SK-N-MC (cell line): ENCODE measurements at regions not wholly inside any gene's neighbourhood (a gene's known extent, or its start where the extent isn't known, plus 50 kb on each side); places are given as distances from the start of the nearest gene placed in this dataset.

ENCODE experiments used
- EZH2 ChIP-seq: fragments of 200-600 bp; sonication (generic); IDR thresholded peaks from one replicate; pipeline ENCODE4 v1.6.1; 2017; ENCODE audit warnings: antibody characterized with exemption
- FOXP2 ChIP-seq: optimal IDR thresholded peaks from 2 replicates; pipeline ENCODE3; 2011; ENCODE audit warnings: mild to moderate bottlenecking, moderate library complexity; ENCODE audit not compliant: insufficient read depth; ENCODE audit errors: extremely low read length, control extremely low read depth
- POLR2AphosphoS5 ChIP-seq: IDR thresholded peaks from 2 replicates; pipeline ENCODE4 v1.6.1; 2012; ENCODE audit warnings: mild to moderate bottlenecking, low read depth, low read length, borderline replicate concordance

DNA sequence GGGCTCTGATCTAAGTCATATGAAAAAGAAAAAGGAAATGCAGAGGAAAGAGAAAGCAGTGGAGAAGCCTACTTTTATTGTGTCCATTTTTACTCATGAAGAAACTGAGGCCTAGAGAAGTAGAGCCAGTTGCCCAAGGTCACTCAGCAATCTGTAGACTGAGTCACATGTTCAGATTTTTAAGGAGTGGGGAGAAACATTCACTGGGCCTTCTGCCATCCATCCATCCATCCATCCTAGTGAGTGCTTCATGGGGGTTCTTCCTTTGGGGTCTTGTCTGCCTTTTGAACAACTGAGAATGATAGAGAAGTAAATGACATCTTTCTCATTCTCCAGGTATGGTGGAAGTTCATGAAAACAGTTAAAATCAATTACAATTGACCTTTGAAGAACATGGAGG lies 233.6 kb upstream of the SRRM4 start:
- TF ChIP-seq EZH2, result no peak
- TF ChIP-seq POLR2AphosphoS5, result no peak
- TF ChIP-seq FOXP2, result no peak
